Colonic mucosa (tissue), 4 donors: ENCODE measurements at regions not wholly inside any gene's neighbourhood (a gene's known extent, or its start where the extent isn't known, plus 50 kb on each side); places are given as distances from the start of the nearest gene placed in this dataset.
A peak's percentile ranks its signal among the peaks of the same experiment; 100 is the strongest.

Experiments used
- DNase-seq: peaks from one replicate; pipeline ENCODE4 v3.0.0-alpha.2; 2020
- H3K27ac ChIP-seq: fragments of 200-600 bp; one replicate; pipeline ENCODE4 v1.8.0; 2021
- H3K27me3 ChIP-seq: fragments of 200-600 bp; one replicate; pipeline ENCODE4 v1.8.0; 2021
- H3K36me3 ChIP-seq: fragments of 200-600 bp; one replicate; pipeline ENCODE4 v1.8.0; 2021
- H3K4me1 ChIP-seq: fragments of 200-600 bp; one replicate; pipeline ENCODE4 v1.8.0; 2021; ENCODE audit warnings: mild to moderate bottlenecking
- H3K4me3 ChIP-seq: fragments of 200-600 bp; one replicate; pipeline ENCODE4 v1.8.0; 2021
- H3K9ac ChIP-seq, 2 donors: one replicate each; pipeline ENCODE4 v1.7.0; 2013; ENCODE audit warnings: control low read depth in 2 of 2, low read depth in 2 of 2, low read length in 2 of 2
- H3K9me3 ChIP-seq: fragments of 200-600 bp; one replicate; pipeline ENCODE4 v1.8.0; 2021
- intact Hi-C: fragments of 100-400 bp; cut with DNase I; formaldehyde crosslinking; loops from one replicate; pipeline ENCODE4 v1.14.1; 2022
- TF ChIP-seq, protein P1 (sequence below): fragments of 200-600 bp; IDR thresholded peaks from one replicate; pipeline ENCODE4 v1.8.0; 2022; ENCODE audit warnings: antibody characterized with exemption, mild to moderate bottlenecking
- donor health status: healthy.
- donor health status: DM: no; HTN: no; CAD: no.
- donor health status: DM: no; HTN: no; CAD: no.

GRCh38 chr12:132430838-132431774, 58.8 kb upstream of the FBRSL1 start:
- intact Hi-C loops = no loop called here
- DNase-seq = peak; percentile 60
- Histone ChIP-seq H3K27me3 (peaks cover 3% of the 10 kb centered on the region), H3K4me1 (peaks cover 8% of the 10 kb centered on the region), H3K4me3 (peak overlapping the region; percentile 1), H3K36me3 (no peaks in the 10 kb centered on the region), H3K9ac (peak overlapping the region; percentile 1 to 19), H3K9me3 (no peaks in the 10 kb centered on the region), H3K27ac (no peak overlapping the region)
- TF ChIP-seq, protein P1, sequence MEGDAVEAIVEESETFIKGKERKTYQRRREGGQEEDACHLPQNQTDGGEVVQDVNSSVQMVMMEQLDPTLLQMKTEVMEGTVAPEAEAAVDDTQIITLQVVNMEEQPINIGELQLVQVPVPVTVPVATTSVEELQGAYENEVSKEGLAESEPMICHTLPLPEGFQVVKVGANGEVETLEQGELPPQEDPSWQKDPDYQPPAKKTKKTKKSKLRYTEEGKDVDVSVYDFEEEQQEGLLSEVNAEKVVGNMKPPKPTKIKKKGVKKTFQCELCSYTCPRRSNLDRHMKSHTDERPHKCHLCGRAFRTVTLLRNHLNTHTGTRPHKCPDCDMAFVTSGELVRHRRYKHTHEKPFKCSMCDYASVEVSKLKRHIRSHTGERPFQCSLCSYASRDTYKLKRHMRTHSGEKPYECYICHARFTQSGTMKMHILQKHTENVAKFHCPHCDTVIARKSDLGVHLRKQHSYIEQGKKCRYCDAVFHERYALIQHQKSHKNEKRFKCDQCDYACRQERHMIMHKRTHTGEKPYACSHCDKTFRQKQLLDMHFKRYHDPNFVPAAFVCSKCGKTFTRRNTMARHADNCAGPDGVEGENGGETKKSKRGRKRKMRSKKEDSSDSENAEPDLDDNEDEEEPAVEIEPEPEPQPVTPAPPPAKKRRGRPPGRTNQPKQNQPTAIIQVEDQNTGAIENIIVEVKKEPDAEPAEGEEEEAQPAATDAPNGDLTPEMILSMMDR = no peak

- peaks cover 8% of the 10 kb centered on the region for H3K4me1 ChIP-seq
- intact Hi-C loops = no loop called here
- DNase-seq = peak; percentile 85
- peak overlapping the region; percentile 1 for H3K4me3 ChIP-seq
- no peaks in the 10 kb centered on the region for H3K36me3 ChIP-seq
- TF ChIP-seq, protein P1 = no peak
- H3K9ac ChIP-seq = peak overlapping the region in 1 of 2 donors; percentile 39
- peaks cover 5% of the 10 kb centered on the region for H3K27me3 ChIP-seq
- no peak overlapping the region for H3K27ac ChIP-seq
- H3K9me3 ChIP-seq = no peaks in the 10 kb centered on the region
Observed at GRCh38 chr12:132429946-132430643, 59.9 kb upstream of the FBRSL1 start.

DNA sequence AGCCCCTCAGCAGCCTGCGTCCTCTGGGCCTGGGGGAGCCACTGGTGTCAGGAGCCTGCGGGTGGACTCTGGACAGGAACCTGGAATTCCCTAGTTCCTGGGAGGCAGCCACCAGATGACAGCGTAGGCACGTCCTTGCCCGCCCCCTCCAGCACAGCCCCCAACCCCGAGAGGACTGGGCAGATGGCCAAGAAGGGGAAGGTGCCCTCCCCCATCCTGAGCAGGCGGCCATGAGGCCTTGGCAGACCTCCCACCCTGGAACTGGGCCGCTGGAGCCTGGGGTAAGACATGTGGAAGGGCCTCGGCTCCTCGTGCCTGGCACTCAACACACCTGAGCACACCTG, 60.4 kb upstream of the FBRSL1 start:
- intact Hi-C loops = no loop called here
- Histone ChIP-seq H3K36me3 (no peaks in the 10 kb centered on the region), H3K27ac (no peak overlapping the region), H3K27me3 (peaks cover 5% of the 10 kb centered on the region), H3K9me3 (no peaks in the 10 kb centered on the region), H3K4me1 (peaks cover 8% of the 10 kb centered on the region), H3K4me3 (no peak overlapping the region), H3K9ac (peak overlapping the region in 1 of 2 donors; percentile 30)
- DNase-seq = peak; percentile 57
- TF ChIP-seq, protein P1 = no peak

DNA sequence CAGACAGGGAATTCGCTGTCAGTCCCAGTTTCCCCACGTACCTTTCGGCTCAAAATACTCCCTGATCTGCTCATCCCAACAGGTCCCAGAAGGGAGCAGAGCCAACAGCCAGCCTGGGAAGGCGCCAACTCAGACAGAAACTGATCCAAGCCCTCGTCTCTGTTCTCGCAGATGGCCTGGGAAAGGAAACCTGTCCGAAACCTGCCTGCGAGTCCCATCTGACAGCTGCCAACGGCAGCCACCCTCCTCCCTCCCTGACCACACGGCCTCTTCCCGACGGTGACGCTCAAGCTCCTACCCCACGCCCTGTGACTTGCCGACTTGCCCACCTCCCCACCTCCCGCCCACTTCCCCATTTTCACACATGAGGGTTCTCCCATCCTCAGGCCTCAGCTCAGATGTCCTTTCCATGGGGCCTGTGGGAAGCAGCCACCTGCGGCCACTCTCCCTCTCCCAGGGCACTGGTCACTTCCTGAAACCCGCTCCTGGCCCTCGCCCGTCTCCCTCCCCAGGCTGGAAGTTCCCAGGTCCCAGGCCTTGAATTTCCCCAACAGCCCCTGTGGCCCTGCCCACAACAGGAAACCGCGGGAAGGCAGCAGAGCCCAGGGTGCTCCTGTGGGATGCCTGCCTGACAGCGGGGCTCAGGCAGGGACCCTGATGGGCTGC, 60.9 kb upstream of the FBRSL1 start:
- no peak for DNase-seq
- no peak overlapping the region for H3K4me3 ChIP-seq
- H3K36me3 ChIP-seq = no peaks in the 10 kb centered on the region
- peaks cover 5% of the 10 kb centered on the region for H3K27me3 ChIP-seq
- peaks cover 8% of the 10 kb centered on the region for H3K4me1 ChIP-seq
- H3K27ac ChIP-seq = no peak overlapping the region
- TF ChIP-seq, protein P1 = no peak
- no peaks in the 10 kb centered on the region for H3K9me3 ChIP-seq
- intact Hi-C loops = no loop called here
- H3K9ac ChIP-seq = peak overlapping the region; percentile 10 to 30
